GF-D8 (cell line): ENCODE measurements at regions not wholly inside any gene's neighbourhood (a gene's known extent, or its start where the extent isn't known, plus 50 kb on each side); places are given as distances from the start of the nearest gene placed in this dataset.
A peak's percentile ranks its signal among the peaks of the same experiment; 100 is the strongest.
"Not testable (repeated sequence)": the region's sequence is repeated elsewhere in the genome, so short reads cannot be mapped to it uniquely, and the experiment has no call there.

ENCODE experiments used
- DNase-seq: peaks from one replicate; lab custom pipeline; 2025; lab: John Stamatoyannopoulos, UW

DNA sequence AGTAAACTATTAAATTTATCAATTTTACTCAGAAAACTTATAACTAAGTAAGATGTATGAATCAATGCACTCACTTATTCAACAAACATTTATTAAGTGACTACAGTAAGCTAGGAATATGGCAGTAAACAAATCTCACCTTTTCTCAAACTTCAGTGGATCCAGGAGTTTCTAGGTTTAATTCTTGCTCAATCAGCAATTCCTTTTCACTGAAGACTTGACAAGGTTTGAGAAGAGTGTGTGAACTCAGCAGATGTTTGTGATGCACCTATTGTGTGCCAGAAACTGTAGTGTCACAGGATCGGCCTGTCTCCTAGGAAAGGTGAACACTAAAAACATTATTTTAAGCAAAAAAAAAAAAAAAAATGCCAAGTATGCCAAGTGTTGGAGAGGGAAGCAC lies 167.8 kb downstream of the ALG10 start:
- DNase-seq: no peak

DNA sequence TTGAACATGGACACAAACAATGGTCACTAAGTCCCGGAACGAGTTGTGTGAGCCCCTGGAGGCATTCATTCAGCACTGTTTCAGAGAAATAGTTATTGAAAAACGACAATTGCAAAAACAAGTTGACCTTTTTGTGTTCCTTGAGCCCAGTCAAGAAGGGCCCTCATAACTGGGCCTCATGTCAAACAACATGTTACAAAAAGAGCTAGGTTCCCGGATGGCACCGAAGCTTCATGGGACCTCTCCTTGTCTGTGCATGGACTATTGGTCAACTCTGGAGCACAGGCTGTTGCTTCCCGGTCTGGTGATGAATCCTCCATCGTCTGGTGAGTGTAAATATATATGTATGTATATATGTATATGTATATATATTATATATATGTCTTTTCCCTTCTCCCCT lies 176.6 kb downstream of the ALG10 start:
- DNase-seq: no peak

DNA sequence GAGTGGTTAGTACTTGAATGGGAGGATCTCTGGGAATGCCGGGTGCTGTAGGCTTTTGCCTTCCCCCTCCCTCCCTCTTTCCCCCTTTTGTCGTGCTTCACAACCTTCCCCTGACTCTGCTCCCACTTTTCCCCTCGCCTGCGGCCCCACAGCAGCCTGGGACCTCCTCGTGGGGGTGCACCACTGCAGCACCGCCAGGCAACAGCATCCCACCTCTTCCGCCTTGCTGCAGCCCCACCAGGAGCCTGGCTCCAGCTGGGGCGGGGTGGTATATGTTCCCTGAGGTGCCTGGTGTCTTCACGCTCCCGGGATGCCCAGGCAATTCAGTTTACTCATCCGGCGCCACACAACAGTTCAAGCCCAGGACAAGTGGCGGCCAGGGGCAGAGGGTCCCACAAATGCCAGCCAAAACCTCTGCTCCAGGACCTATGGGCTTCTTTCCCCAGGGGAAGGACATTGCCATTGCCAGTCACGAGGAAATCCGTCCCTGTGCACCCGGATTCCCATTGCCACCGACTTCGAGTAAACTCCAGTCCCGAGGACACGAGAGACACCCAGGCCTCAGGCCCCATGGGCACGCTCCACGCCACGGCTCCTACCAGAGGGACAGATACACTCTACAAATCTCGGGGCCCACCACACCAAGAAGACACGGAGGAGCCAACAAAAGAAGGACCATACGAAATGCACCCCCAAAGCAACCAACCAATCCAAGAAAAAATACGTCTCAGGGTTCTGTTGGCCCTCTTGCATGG lies 181.7 kb downstream of the ALG10 start:
- no peak for DNase-seq

DNA sequence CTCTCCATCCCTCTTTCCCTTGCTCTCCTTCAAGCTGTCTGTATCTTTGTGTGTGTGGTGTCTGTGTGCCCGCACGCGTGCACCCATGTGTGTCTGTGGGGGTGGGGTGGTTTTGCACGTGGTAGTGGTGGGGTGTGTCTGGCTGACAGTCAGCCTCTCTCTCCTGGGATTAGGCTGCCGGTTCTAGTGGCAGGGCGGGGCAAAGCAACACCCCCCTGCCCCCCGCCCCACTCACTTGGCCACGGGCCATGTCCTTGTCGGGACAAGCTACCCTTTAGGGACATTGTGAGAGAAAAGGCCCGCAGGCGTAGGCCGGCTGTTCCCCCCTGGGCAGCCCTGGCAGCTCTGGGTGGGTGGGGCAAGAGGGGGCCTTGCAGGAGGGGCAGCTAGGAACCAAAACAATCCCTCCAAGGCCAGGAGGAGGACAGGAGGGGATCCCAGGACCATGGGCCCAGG lies 182.6 kb downstream of the ALG10 start:
- no peak for DNase-seq

DNA sequence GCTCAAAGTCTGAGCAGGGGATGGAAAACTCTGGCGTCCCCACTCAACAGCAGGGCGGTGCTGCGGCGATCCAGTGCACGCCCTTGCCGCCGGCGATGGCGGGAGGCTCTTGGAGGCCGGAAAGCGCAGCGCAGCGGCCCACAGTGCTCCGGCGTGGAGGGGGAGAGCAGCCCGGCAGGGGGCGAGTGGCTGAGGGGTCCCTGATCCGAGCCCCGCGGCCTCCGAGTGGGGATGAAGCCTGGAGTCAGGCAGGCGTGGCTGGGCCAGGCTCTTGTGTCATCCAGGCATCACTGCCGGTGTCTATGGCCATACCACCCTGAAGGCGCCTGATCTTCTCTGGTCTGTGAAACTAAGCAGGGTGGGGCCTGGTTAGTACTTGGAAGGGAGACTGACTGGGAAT lies 183.1 kb downstream of the ALG10 start:
- no peak for DNase-seq

DNA sequence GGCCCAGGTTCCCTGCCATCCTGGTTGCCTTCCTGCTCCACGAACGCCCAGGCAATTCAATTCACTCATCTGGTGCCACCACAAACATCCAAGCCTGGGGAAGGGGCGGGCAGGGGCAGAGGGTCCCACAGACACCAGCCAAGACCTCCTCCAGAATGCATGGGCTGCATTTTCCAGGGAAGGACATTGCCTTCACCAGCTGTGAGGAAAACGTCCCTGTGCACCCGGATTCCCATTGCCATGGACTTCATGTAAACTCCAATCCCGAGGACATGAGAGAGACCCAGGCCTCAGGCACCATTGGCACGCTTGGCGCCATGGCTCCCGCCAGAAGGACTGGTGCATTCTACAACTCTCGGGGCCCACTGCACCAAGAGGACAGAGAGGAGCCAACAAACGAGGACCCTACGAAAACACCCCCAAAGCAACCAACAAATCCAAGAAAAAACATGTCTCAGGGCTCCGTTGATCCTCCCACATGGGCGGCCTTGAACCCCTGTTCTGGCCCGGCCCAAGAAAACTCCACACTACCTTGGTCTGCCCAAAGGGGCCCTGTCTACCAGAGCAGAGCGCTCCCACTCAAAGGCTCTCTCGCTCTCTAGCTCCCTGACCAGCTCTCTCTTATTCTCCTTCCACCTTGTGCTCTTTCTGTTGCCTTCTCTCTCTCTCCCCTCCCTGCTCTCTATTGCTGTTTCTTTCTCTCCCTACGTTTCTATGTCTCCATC lies 183.9 kb downstream of the ALG10 start:
- no peak for DNase-seq

DNA sequence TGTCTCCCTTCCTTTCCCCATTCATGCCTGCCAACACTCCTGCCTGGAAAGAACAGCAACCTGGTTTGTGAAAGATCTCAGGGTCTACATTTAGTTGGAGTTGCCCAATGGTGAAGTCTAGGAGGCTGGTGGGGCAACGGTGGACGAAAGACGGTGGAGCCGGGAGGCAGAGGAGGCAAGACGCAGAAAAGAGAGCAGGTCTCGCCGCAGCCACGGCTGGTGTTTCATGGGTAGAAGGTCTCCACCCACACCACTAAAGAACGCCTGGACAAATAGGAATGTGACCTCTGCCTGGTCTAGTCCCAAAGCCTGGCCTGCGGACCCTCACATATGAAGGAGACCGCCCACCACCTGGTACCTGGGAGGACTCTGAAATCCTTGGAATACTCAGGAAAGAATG lies 185.6 kb downstream of the ALG10 start:
- DNase-seq: no peak

DNA sequence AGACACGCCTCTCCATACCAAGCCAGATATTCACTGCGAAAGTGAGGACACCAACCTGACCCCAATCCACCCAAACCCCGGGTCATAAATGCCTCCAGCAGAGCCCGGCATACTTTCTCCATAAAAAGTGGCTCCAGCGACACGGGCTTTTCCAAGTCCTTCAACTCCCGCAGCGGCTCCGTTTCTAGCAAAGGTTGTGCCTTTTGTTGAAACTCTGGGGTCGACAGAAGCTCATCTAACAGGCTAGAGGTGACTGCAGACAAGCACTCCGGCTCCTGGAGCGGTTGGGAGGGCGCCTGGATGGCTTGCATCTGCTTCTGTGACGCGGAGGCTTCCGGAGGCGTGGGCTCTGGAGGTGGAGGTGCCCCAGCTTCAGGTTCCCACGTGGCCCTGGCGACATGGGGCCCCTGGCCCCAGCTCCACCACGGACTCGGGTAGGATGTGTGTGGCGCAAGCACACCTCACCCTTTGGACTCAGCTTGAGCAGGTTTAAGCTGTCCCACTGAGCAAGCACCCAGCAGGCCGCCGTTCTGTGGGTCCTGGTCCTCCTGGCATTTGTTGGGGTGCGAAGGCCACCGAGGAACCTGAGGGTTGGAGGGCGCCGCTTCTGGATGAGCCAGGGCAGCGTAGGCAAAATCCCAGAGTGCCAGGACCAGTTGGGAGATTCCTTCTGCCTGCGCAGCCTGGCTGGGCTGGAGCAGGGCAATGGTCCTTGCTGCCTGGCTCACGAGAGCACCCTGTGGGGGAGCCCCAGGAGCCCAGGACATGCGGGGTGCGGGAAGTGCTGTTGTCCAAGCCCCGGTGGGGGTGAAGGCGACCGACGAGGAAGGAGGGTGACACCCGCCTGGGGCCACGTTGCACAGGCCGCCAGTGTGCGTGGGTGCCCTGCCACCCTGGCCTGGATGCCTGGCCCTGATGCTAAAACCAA lies 186.3 kb downstream of the ALG10 start:
- DNase-seq: no peak

DNA sequence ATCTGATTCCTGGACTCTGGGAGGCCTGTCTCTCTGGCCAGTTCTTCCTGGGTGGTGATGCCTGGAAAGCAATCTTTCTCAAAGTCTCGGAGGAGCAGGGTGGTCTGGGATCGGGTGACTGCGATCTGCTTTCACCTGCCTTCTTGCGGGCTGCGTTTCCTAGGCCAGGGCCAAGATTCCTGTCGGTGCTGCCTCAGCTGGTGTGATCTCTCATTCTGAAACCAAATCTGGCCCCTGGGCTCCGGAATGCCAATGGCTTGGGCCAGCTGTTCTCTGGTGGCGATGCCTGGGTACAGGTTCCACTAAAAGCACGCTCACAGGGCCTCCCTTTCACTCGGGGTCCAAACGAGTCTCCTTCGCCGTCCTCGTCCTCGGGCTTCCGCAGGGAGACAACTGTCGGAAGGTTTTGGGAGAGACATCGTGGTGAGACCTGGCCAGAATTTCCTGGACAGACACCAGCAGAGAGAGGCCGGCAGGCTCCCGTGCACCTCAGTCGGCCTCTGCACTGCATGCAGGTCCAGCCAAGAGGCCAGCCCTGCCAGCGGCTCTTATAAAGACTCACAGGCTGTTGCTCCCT lies 187.1 kb downstream of the ALG10 start:
- DNase-seq: no peak

DNA sequence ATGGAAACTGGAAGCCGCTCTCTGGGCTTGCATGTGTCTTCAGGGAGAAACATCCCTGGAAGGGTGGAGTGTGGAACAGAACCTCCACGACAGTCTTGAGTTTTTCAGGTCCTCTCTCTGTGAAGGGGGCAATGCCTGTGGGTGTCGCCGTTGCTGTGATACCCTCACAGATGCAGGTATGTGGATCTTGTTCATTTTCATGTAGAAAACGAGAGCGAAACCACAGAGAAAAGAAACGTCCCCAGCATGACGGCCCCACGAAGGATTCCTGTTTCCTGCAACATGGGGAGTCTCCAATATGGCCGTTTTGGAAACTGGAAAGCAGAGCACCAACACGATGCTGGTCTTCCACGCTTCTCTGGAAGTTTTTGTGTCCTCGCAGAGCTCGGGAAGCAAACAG lies 187.9 kb downstream of the ALG10 start:
- no peak for DNase-seq

DNA sequence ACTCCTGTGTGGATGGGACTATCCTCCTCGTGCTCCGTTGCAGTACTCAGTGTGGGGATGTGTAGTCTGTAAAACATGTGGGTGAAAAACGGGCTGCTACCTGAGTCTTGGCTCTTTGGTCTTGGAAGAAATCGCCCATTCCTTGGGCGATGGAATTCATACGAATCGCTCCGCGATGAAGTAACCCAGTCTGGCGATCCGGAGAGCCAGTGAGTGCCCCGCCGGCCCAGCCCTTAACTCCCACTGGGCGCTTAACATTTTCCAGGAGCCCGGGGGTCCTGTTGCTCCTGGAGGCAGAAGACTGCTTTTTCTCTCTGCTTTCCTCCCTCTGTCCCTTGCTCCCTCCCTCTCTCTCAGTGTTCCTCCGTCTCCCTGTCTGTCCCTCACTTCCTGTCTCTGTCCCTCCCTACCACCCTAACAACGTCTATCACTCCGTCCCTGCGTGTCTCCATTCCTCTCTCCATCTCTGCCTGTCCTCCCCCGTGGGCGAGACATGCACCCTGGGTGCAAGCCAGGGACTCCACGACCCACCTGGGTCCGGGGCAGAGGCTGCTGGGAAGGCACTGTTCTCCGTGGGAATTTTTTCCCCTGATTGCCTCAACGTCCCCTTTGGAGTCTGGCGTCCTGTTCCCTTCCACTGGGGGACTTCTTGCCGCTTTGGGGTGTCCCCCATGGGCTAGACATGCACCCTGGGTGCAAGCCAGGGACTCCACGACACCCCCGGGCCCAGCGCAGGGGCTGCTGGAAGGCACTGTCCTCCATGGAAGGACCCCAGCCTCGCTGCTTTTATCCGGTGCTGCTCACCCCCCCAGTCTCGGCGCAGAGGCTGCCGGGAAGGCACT lies 188.6 kb downstream of the ALG10 start:
- no peak for DNase-seq

DNA sequence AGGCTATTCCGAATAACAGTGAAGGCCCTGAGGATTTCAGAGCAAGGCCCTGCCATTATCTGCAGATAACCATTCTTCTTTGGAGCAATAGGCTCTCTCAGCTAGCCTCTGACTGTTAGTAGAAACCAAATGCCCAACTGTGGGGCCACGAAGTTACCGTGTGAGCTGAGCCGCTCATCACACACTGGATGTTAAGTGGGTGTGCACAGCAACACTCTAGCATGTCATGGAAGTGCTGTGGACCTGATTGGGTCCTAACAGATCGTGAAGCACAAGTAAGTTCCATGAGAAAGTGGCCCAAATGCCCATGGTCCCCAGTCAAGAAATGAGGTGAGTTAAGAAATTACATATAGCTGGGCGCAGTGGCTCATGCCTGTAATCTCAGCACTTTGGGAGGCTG lies 190.4 kb downstream of the ALG10 start:
- DNase-seq: no peak

DNA sequence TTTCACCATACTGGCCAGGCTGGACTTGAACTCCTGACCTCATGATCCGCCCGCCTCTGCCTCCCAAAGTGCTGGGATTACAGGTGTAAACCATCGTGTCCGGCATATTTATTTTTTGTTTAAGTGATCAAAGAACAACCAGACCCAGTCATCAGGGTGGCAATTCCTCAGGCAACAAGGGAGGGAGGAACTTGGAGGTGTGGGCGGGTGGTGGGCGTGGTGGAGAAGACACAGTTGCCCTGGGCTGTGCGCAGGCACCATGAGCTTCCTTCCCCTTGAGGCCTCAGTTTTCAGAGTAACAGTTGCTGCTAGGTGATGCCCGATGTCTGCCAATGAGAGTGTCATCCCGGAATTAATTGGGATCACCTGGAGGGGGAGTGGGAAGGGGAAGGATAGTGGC lies 191.7 kb downstream of the ALG10 start:
- no peak for DNase-seq

DNA sequence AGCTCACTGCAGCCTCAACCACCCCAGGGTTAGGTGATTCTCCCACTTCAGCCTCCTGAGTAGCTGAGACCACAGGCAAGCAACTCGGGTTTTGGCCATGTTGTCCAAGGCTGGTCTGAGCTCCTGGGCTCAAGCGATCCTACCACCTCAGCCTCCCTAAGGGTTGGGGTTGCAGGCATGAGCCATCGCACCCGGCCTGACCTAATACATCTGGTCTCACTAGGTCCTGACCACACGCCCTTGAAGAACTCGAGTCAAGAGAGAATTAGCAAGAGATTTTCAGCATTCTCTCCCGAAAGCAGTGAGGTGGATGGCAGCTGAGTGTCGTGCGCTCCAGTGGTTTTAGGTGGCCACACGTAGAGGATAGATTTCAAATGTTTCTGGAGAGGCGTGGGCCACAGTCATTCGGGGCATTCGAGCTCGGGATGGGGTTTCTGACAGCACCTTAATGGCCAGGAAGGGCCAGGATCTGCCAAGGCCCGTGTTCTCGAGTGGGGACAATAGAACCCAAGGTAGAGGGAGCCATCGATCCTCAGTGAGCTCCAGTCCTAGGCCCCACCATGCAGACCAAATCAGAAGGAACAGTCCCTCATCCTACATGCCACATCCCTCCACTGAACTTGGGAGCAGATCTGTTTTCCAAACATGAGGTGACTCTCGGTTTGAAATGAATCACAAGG lies 193.1 kb downstream of the ALG10 start:
- DNase-seq: no peak

DNA sequence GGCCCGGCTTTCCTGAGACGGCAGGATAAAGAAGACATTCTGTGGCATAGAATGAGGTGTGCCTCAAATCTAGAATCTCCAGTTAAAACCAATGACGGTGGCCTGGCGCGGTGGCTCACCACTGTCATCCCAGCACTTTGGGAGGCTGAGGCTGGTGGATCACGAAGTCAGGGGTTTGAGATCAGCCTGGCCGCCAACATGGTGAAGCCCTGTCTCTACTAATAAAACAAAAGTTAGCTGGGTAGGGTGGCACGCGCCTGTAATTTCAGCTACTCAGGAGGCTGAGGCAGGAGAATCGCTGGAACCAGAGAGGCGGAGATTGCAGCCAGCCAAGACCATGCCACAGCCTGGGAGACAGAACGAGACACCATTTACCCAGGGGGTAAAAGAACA lies 193.6 kb downstream of the ALG10 start:
- no peak for DNase-seq

DNA sequence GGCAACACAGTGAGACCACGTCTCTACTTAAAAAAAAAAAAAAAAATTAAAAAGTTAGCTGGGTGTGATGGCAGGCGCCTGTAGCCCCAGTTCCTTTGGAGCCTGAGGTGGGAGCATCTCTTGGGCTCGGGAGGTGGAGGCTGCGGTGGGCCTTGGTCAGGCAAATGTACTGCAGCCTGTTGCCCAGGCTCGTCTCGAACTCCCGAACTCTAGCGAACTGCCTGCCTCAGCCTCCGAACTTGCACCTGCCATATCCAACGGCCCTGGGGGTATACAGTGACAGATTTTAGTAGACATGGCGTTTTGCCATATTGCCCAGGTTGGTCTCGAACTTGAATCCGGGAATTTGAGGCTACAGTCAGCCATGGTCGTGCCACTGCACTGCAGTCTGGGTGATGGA lies 195.4 kb downstream of the ALG10 start:
- no peak for DNase-seq

DNA sequence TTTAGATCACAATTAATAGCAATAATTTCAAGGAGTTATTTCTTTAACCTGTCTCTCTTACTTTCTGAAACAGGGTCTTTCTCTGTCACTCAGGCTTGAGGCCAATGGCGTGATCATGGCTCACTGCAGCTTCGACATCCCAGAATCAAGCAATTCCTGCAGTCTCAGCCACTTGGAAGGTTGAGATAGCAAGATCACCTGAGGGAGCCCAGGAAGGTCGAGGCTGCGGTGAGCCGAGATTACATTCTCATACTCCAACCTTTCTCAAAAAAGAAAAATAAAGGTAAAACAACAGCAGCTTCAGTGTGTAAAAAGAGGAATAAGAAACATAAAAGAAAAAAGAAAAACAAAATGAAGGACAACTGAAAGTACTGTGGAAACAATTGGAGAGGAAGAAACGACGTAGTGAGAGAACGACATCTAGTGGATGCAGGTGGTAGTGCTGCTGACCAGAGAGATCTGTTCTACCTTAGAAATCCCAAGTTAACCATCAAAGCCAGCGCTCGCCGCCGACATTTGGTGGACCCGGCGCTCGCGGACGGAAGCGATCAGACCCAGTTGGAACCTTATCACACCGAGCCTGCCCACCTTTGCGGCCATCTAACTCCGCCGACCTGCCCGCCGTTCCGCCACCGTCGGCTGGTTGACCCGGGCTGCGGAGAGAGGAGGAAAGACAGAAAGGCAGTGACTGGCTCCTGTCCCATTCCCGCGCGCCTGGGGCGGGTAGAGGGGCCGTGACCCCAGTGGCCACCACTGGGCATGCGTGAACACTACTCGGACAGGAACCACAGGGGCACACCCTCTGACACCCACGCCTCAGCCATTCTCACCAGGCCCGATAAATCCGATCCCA lies 196.1 kb downstream of the ALG10 start:
- DNase-seq: peak; percentile 10

DNA sequence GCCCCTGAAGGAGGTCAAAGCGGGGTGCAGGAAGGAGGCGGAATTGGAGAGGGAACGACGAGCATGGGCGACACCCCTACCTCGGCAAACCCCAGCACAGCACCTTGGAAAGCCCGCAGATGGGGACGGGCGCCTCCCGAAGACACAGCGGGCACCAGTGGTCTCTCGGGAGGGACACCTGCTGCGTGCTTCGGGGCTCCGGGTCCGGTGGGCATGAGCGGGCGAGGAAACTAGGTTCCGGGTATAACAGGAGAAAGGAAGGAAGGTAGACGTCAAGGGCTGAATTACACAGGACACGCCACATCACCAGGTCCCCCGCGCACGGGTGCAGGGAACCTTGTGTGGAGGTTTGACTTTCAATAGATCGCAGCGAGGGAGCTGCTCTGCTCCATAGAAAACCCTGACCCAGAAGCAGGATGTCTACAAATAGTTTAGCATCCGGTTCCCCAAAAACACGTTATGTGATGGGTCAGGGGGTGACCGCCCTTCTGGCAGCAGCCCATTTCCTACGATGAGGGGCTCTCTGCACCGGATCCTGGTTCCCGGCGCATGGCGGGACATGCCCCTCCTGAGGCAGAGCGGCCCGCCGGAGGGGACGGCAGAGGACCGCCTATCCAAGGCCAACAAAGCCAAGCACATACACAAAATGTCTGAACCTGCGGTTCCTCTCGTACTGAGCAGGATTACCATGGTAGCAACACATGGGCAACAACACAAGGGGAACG lies 196.9 kb downstream of the ALG10 start:
- DNase-seq: no peak

DNA sequence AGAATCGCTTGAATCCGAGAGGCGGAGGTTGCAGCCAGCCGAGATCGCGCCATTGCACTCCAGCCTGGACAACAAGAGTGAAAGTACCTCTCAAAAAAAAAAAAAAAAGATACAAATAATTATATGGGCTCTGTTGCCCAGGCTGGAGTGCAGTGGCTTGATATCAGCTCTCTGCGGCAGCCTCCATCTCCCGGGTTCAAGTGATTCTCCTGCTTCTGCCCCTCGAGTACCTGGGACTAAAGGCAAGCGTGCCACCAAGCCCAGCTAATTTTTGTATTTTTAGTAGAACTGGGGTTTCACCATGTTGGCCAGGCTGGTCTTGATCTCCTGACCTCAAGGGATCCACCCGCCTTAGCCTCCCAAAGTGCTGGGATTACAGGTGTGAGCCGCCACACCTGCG lies 197.8 kb downstream of the ALG10 start:
- not testable (repeated sequence) for DNase-seq
